WTC11 (cell line): ENCODE measurements at regions not wholly inside any gene's neighbourhood (a gene's known extent, or its start where the extent isn't known, plus 50 kb on each side); places are given as distances from the start of the nearest gene placed in this dataset.

Experiments used
- ATAC-seq: fragments of 200-7000 bp; cut with Tn5 transposase; 2 replicates; pipeline ENCODE4 v1.10.0; 2021; ENCODE audit warnings: mild to moderate bottlenecking, moderate library complexity
- CTCF ChIA-PET: fragments of 300-600 bp; sonication (Branson Sonifier 250); formaldehyde crosslinking; loops from one replicate; lab custom pipeline; 2021; ENCODE audit warnings: antibody characterized with exemption; lab: Charles Lee
- POLR2A ChIA-PET: fragments of 350-600 bp; sonication (Branson Sonifier 250); formaldehyde crosslinking; loops from one replicate; lab custom pipeline; 2021; ENCODE audit warnings: antibody characterized with exemption; lab: Charles Lee
- DNase-seq: peaks from one replicate; pipeline ENCODE4 v3.0.0; 2021; ENCODE audit warnings: low spot score
- H3K27ac Mint-ChIP-seq: 2 replicates; pipeline ENCODE4 v1.8.0; 2021; ENCODE audit warnings: mixed read lengths
- H3K27me3 Mint-ChIP-seq: 2 replicates; pipeline ENCODE4 v1.8.0; 2021; ENCODE audit warnings: low read depth, mild to moderate bottlenecking, moderate library complexity, mixed read lengths
- H3K36me3 Mint-ChIP-seq: 2 replicates; pipeline ENCODE4 v1.8.0; 2021; ENCODE audit warnings: mixed read lengths
- H3K4me1 Mint-ChIP-seq: 2 replicates; pipeline ENCODE4 v1.8.0; 2022; ENCODE audit warnings: mixed read lengths
- H3K4me3 Mint-ChIP-seq: 2 replicates; pipeline ENCODE4 v1.8.0; 2021; ENCODE audit warnings: mild to moderate bottlenecking, moderate library complexity, mixed read lengths
- H3K9me3 Mint-ChIP-seq: 2 replicates; pipeline ENCODE4 v1.8.0; 2021; ENCODE audit warnings: mixed read lengths
- EMX1 ChIP-seq: fragments of 250-450 bp; sonication (Bioruptor Pico); IDR thresholded peaks from 2 replicates; pipeline ENCODE4 v1.8.0; 2021; ENCODE audit warnings: mild to moderate bottlenecking
- ETV6 ChIP-seq: sonication (generic); formaldehyde crosslinking; IDR thresholded peaks from 2 replicates; pipeline ENCODE4 v1.8.1; 2022; ENCODE audit warnings: mild to moderate bottlenecking, missing genetic modification reagents
- FOXJ3 ChIP-seq: sonication (generic); formaldehyde crosslinking; IDR thresholded peaks from 2 replicates; pipeline ENCODE4 v1.9.0; 2021; ENCODE audit warnings: missing genetic modification reagents, mild to moderate bottlenecking, borderline replicate concordance
- GTF2I ChIP-seq: fragments of 250-450 bp; sonication (Bioruptor Pico); conservative IDR thresholded peaks from 2 replicates; pipeline ENCODE4 v1.4.0; 2021; ENCODE audit warnings: mild to moderate bottlenecking
- JAZF1 ChIP-seq: fragments of 250-450 bp; sonication (Bioruptor Pico); IDR thresholded peaks from 2 replicates; pipeline ENCODE4 v1.9.0; 2021; ENCODE audit warnings: moderate library complexity, mild to moderate bottlenecking, inconsistent platforms
- MXD4 ChIP-seq: fragments of 250-450 bp; sonication (Bioruptor Pico); IDR thresholded peaks from 2 replicates; pipeline ENCODE4 v1.8.0; 2021; ENCODE audit warnings: mild to moderate bottlenecking, moderate library complexity, borderline replicate concordance
- NFYB ChIP-seq: sonication (generic); formaldehyde crosslinking; conservative IDR thresholded peaks from 2 replicates; pipeline ENCODE4 v1.8.0; 2022; ENCODE audit warnings: low read depth, missing genetic modification reagents
- NR1H2 ChIP-seq: sonication (generic); formaldehyde crosslinking; IDR thresholded peaks from 2 replicates; pipeline ENCODE4 v1.9.0; 2021; ENCODE audit warnings: mild to moderate bottlenecking, moderate library complexity, missing genetic modification reagents
- NR2C2 ChIP-seq: sonication (generic); formaldehyde crosslinking; IDR thresholded peaks from 2 replicates; pipeline ENCODE4 v1.8.0; 2022; ENCODE audit warnings: mild to moderate bottlenecking, missing genetic modification reagents
- RORB ChIP-seq: fragments of 250-450 bp; sonication (Bioruptor Pico); IDR thresholded peaks from 2 replicates; pipeline ENCODE4 v1.9.0; 2021; ENCODE audit warnings: mild to moderate bottlenecking
- TEAD4 ChIP-seq: sonication (generic); formaldehyde crosslinking; IDR thresholded peaks from 2 replicates; pipeline ENCODE4 v1.8.0; 2022; ENCODE audit warnings: mild to moderate bottlenecking, missing genetic modification reagents
- ZBTB21 ChIP-seq: sonication (generic); formaldehyde crosslinking; IDR thresholded peaks from 2 replicates; pipeline ENCODE4 v1.8.1; 2023; ENCODE audit warnings: mild to moderate bottlenecking, missing genetic modification reagents, borderline replicate concordance
- ZNF232 ChIP-seq: sonication (generic); formaldehyde crosslinking; IDR thresholded peaks from 2 replicates; pipeline ENCODE4 v1.8.0; 2022; ENCODE audit warnings: mild to moderate bottlenecking, missing genetic modification reagents
- TF ChIP-seq, protein P1 (sequence below): sonication (generic); formaldehyde crosslinking; IDR thresholded peaks from 2 replicates; pipeline ENCODE4 v1.8.1; 2023; ENCODE audit warnings: mild to moderate bottlenecking, missing genetic modification reagents, moderate library complexity
- TF ChIP-seq, protein P2 (sequence below): sonication (generic); formaldehyde crosslinking; IDR thresholded peaks from 2 replicates; pipeline ENCODE4 v1.8.1; 2023; ENCODE audit warnings: mild to moderate bottlenecking, missing genetic modification reagents
- TF ChIP-seq, protein P3 (sequence below): fragments of 250-450 bp; sonication (Bioruptor Pico); IDR thresholded peaks from 2 replicates; pipeline ENCODE4 v1.9.0; 2021; ENCODE audit warnings: mild to moderate bottlenecking
- TF ChIP-seq, protein P4 (sequence below): sonication (generic); formaldehyde crosslinking; IDR thresholded peaks from 2 replicates; pipeline ENCODE4 v1.8.0; 2022; ENCODE audit warnings: mild to moderate bottlenecking, missing genetic modification reagents
- TF ChIP-seq, protein P5 (sequence below): sonication (generic); formaldehyde crosslinking; conservative IDR thresholded peaks from 2 replicates; pipeline ENCODE4 v1.8.1; 2023; ENCODE audit warnings: mild to moderate bottlenecking, low read depth, missing genetic modification reagents, moderate library complexity
- TF ChIP-seq, protein P6 (sequence below): fragments of 250-450 bp; sonication (Bioruptor Pico); IDR thresholded peaks from 2 replicates; pipeline ENCODE4 v1.9.0; 2021; ENCODE audit warnings: mild to moderate bottlenecking

DNA sequence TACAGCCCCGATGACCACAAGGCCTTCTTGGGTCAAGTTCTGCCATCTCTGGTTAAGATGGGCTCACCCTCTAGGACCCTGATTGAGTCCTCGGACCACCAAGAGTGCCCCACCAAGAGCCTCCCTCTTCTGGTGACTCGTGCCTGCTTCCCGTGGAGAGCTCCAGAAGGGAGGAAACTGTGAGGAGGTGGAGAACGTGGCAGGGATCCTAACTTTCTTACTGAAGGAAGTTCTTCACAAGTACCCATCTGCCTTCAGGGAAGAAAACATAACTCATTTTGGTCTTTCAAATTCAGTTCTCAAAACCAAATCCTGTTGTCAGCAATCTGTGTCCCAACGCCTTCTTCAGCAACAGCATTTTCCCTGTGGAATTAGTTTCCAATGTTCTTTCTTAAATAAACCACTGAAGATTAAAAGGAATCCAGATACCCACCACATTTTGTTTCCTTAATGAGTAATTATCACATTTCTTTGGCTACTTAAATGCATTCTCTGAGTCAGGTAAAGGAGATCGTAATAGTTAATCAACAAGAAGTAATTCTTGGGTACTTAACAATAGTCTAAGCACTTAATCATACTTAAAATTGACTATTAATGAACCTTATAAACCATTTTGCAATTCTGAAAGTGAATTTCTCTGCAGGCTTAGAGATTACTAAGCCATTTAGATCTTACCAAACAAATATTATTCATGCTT is 185.8 kb upstream of the SGK1 start (continued):
- no peak for TF ChIP-seq NR1H2 (CRISPR knock-in tag)
- TF ChIP-seq, protein P1, sequence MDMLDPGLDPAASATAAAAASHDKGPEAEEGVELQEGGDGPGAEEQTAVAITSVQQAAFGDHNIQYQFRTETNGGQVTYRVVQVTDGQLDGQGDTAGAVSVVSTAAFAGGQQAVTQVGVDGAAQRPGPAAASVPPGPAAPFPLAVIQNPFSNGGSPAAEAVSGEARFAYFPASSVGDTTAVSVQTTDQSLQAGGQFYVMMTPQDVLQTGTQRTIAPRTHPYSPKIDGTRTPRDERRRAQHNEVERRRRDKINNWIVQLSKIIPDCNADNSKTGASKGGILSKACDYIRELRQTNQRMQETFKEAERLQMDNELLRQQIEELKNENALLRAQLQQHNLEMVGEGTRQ (CRISPR knock-in tag), result no peak

DNA sequence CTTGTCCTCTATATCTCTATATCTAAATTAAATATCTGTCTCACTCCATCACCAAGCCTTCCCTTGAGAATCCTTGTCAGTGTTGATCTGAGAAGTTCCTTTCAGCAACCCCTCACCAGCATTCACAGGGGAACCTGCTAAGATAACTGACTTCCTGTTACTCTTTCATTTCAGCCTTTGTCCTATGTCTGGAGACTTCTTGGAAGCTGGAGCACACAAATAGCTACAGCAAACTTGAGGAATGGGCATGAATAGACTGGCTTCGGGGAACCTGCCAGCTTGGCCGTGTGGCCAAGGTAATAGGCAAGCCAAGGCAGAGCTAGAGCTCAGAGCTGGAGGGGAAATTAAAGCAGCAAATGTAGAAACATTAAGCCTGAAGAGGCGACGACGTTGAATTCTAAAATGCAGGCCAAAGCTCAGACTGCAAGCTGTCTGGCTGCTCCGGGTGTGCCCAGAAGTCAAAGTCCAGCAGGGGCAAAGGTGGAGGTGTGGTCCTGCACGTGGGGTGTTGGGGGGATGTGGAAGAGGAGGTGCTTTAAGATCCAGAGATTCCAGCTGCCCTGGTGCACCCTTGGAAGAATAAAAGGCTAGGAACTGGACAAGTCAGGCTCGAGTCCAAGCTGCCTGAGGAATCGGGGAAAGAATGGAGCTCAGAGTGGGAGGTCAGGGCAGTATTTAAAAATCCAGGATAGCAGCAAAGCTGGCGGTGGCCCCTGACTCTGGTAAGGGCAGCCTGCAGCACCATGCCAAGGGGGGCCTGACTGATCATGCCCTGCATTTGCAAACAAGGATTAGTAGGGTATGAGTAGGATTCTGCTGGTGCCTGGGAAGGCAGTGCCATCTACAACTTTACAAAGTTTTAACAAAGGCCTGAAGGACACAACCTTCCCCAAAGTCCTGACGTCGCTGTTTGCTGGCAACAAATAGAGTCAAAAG is 185.0 kb upstream of the SGK1 start:
- H3K4me1 Mint-ChIP-seq, result peaks cover 5% of the 10 kb centered on the region
- TF ChIP-seq ZNF232 (no peak), TEAD4 (no peak), MXD4 (CRISPR knock-in tag) (no peak), EMX1 (CRISPR knock-in tag) (no peak), JAZF1 (no peak), ETV6 (no peak), GTF2I (no peak), NR2C2 (CRISPR knock-in tag) (no peak), ZBTB21 (CRISPR knock-in tag) (no peak), RORB (CRISPR knock-in tag) (no peak), NFYB (CRISPR knock-in tag) (no peak), FOXJ3 (CRISPR knock-in tag) (no peak)
- TF ChIP-seq, protein P2, sequence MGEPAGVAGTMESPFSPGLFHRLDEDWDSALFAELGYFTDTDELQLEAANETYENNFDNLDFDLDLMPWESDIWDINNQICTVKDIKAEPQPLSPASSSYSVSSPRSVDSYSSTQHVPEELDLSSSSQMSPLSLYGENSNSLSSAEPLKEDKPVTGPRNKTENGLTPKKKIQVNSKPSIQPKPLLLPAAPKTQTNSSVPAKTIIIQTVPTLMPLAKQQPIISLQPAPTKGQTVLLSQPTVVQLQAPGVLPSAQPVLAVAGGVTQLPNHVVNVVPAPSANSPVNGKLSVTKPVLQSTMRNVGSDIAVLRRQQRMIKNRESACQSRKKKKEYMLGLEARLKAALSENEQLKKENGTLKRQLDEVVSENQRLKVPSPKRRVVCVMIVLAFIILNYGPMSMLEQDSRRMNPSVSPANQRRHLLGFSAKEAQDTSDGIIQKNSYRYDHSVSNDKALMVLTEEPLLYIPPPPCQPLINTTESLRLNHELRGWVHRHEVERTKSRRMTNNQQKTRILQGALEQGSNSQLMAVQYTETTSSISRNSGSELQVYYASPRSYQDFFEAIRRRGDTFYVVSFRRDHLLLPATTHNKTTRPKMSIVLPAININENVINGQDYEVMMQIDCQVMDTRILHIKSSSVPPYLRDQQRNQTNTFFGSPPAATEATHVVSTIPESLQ (CRISPR knock-in tag), result no peak
- TF ChIP-seq, protein P3, sequence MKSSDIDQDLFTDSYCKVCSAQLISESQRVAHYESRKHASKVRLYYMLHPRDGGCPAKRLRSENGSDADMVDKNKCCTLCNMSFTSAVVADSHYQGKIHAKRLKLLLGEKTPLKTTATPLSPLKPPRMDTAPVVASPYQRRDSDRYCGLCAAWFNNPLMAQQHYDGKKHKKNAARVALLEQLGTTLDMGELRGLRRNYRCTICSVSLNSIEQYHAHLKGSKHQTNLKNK, result no peak
- TF ChIP-seq, protein P4, sequence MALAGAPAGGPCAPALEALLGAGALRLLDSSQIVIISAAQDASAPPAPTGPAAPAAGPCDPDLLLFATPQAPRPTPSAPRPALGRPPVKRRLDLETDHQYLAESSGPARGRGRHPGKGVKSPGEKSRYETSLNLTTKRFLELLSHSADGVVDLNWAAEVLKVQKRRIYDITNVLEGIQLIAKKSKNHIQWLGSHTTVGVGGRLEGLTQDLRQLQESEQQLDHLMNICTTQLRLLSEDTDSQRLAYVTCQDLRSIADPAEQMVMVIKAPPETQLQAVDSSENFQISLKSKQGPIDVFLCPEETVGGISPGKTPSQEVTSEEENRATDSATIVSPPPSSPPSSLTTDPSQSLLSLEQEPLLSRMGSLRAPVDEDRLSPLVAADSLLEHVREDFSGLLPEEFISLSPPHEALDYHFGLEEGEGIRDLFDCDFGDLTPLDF (CRISPR knock-in tag), result no peak
- TF ChIP-seq, protein P5, sequence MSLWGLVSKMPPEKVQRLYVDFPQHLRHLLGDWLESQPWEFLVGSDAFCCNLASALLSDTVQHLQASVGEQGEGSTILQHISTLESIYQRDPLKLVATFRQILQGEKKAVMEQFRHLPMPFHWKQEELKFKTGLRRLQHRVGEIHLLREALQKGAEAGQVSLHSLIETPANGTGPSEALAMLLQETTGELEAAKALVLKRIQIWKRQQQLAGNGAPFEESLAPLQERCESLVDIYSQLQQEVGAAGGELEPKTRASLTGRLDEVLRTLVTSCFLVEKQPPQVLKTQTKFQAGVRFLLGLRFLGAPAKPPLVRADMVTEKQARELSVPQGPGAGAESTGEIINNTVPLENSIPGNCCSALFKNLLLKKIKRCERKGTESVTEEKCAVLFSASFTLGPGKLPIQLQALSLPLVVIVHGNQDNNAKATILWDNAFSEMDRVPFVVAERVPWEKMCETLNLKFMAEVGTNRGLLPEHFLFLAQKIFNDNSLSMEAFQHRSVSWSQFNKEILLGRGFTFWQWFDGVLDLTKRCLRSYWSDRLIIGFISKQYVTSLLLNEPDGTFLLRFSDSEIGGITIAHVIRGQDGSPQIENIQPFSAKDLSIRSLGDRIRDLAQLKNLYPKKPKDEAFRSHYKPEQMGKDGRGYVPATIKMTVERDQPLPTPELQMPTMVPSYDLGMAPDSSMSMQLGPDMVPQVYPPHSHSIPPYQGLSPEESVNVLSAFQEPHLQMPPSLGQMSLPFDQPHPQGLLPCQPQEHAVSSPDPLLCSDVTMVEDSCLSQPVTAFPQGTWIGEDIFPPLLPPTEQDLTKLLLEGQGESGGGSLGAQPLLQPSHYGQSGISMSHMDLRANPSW (CRISPR knock-in tag), result no peak
- TF ChIP-seq, protein P6, sequence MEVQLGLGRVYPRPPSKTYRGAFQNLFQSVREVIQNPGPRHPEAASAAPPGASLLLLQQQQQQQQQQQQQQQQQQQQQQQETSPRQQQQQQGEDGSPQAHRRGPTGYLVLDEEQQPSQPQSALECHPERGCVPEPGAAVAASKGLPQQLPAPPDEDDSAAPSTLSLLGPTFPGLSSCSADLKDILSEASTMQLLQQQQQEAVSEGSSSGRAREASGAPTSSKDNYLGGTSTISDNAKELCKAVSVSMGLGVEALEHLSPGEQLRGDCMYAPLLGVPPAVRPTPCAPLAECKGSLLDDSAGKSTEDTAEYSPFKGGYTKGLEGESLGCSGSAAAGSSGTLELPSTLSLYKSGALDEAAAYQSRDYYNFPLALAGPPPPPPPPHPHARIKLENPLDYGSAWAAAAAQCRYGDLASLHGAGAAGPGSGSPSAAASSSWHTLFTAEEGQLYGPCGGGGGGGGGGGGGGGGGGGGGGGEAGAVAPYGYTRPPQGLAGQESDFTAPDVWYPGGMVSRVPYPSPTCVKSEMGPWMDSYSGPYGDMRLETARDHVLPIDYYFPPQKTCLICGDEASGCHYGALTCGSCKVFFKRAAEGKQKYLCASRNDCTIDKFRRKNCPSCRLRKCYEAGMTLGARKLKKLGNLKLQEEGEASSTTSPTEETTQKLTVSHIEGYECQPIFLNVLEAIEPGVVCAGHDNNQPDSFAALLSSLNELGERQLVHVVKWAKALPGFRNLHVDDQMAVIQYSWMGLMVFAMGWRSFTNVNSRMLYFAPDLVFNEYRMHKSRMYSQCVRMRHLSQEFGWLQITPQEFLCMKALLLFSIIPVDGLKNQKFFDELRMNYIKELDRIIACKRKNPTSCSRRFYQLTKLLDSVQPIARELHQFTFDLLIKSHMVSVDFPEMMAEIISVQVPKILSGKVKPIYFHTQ (CRISPR knock-in tag), result no peak
- TF ChIP-seq, all 79 proteins: peak for 0
- peaks cover 3% of the 10 kb centered on the region; the same call in 1 of the 2 replicates for H3K9me3 Mint-ChIP-seq
- CTCF ChIA-PET, result interaction anchor here (0.7 kb wide), 1 partner anchor 582 kb away, joined by 3 read pairs; no protein-coding TSS in a partner anchor
- DNase-seq (no peak), ATAC-seq (no peak)
- POLR2A ChIA-PET, result no interaction called here
- no peaks in the 10 kb centered on the region for H3K27me3 Mint-ChIP-seq
- H3K4me3 Mint-ChIP-seq, result no peak overlapping the region
- no peaks in the 10 kb centered on the region for H3K36me3 Mint-ChIP-seq
- H3K27ac Mint-ChIP-seq, result no peak overlapping the region; the same call in 1 of the 2 replicates
